Spleen (tissue), 7 donors: ENCODE measurements at regions not wholly inside any gene's neighbourhood (a gene's known extent, or its start where the extent isn't known, plus 50 kb on each side); places are given as distances from the start of the nearest gene placed in this dataset.

ENCODE experiments used
- POLR2AphosphoS5 ChIP-seq, 3 donors: sonication (generic); formaldehyde crosslinking; IDR thresholded peaks; one replicate each; pipeline ENCODE4 v1.5.1; 2017; ENCODE audit warnings: antibody characterized with exemption in 3 of 3
- TF ChIP-seq, protein P1 (sequence below), 11 experiments: fragments of 200-600 bp in 7 of 11; fragments of 450-650 bp in 4 of 11; sonication (generic) in 4 of 11; IDR thresholded peaks in 8 of 11; conservative IDR thresholded peaks in 3 of 11; 1 replicate in 7 of 11; 2 replicates in 4 of 11; pipeline versions ENCODE4 v1.4.0 to v1.8.0; 2016 to 2021; ENCODE audit warnings: antibody characterized with exemption in 11 of 11, inconsistent platforms in 4 of 11, mild to moderate bottlenecking in 1 of 11
- donor health status: DM: no; HTN: no; CAD: no; lungs with moderate emphysema.
- donor health status: DM: no; HTN: no; CAD: no.
- donor health status: DM: no; HTN: no; CAD: no.

DNA sequence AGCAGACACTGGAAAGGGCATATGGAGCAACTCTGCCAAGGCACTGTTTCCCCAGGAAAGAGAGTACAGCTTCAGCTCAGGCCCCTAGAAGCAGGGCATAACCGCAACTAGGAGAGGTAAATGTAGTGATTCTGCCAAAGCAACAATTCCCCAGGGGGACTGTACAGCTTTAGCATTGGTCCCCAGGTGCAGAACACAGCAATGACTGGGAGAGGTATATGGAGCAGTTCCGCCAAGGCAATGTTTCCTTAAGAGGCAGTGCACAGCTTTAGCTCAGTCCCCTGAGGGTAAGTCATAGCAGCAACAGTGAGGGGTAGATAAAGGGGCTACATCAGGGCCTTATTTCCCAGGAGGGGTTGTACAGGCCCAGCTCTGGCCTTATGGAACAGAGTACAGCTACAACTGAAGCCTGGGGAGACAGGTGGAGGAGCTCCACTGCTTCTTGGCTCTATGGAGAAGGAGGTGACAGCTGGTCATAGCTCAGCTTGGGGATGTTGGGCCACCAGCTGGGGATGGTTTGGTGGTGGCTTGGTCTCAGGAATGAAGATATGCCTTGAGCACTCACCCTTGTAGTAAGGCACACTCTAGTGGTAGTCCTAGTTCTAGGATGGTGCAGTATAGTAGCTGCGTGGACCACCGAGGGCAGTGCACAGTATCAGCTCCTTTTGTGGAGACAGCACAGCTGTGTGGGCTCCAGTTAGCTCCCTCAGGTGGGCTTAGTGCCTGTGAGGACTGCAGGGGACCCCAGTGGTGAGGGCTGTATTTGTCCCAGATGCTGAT, 582.7 kb downstream of the PTPRC start:
- TF ChIP-seq, protein P1, sequence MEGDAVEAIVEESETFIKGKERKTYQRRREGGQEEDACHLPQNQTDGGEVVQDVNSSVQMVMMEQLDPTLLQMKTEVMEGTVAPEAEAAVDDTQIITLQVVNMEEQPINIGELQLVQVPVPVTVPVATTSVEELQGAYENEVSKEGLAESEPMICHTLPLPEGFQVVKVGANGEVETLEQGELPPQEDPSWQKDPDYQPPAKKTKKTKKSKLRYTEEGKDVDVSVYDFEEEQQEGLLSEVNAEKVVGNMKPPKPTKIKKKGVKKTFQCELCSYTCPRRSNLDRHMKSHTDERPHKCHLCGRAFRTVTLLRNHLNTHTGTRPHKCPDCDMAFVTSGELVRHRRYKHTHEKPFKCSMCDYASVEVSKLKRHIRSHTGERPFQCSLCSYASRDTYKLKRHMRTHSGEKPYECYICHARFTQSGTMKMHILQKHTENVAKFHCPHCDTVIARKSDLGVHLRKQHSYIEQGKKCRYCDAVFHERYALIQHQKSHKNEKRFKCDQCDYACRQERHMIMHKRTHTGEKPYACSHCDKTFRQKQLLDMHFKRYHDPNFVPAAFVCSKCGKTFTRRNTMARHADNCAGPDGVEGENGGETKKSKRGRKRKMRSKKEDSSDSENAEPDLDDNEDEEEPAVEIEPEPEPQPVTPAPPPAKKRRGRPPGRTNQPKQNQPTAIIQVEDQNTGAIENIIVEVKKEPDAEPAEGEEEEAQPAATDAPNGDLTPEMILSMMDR (IDR thresholded peaks at IDR 0.05 in 8 of 11, conservative IDR thresholded peaks at IDR 0.05 in 3 of 11) = no peak
- TF ChIP-seq POLR2AphosphoS5 (IDR thresholded peaks at IDR 0.05) = no peak
